HepG2 (cell line): ENCODE measurements at regions not wholly inside any gene's neighbourhood (a gene's known extent, or its start where the extent isn't known, plus 50 kb on each side); places are given as distances from the start of the nearest gene placed in this dataset.

Source experiments
- ATAC-seq: fragments of 200-7000 bp; cut with Tn5 transposase; 3 replicates; pipeline ENCODE4 v1.9.1; 2020; ENCODE audit warnings: mild to moderate bottlenecking, moderate library complexity
- BruUV-seq: library from RNA; stranded (reverse); fragments of 400-500 nt; replicated peaks from 2 replicates; lab custom pipeline; 2021; lab: Mats Ljungman, UMichigan
- CTCF ChIA-PET: fragments of 300-600 bp; formaldehyde crosslinking; extraction: SDS; loops from one replicate; lab custom pipeline; 2021; ENCODE audit warnings: low total read pairs, inconsistent platforms, low intra/inter-chr PET ratio; lab: Yijun Ruan, JAX
- POLR2A ChIA-PET: fragments of 350-600 bp; sonication (Branson Sonifier 250); formaldehyde crosslinking; loops from one replicate; lab custom pipeline; 2020; ENCODE audit warnings: antibody characterized with exemption, inconsistent platforms; lab: Yijun Ruan, JAX
- DNase-seq: peaks from one replicate; pipeline ENCODE4 v3.0.0-alpha.2; 2015; ENCODE audit warnings: low spot score
- FAIRE-seq: peaks from 3 replicates; lab custom pipeline; 2011; peaks lifted over from hg19 to GRCh38; lab: Jason Lieb, UNC
- H2AFZ ChIP-seq: one replicate; pipeline ENCODE4 v1.6.1; 2011; ENCODE audit warnings: low read length, inconsistent platforms
- H3K27ac ChIP-seq: fragments of 300-600 bp; 3 replicates; pipeline ENCODE4 v1.8.0; 2011; ENCODE audit warnings: mixed run types, mild to moderate bottlenecking, mixed read lengths, low read length, inconsistent platforms; ENCODE audit not compliant: insufficient read depth; ENCODE audit errors: extremely low read length
- H3K27me3 ChIP-seq, 2 experiments: fragments of 200-600 bp in 1 of 2; 2 replicates in 1 of 2; 3 replicates in 1 of 2; pipeline versions ENCODE4 v1.6.0 to v1.8.0; 2011; ENCODE audit warnings: low read length in 2 of 2, mild to moderate bottlenecking in 2 of 2, moderate library complexity in 2 of 2, inconsistent platforms in 1 of 2; ENCODE audit not compliant: insufficient read depth in 2 of 2, control insufficient read depth in 1 of 2
- H3K36me3 ChIP-seq, 2 experiments: fragments of 200-600 bp in 1 of 2; replicated peaks in 1 of 2; 2 replicates in 1 of 2; 3 replicates in 1 of 2; pipeline versions ENCODE4 v1.5.1 to v1.8.0; 2011; ENCODE audit warnings: low read length in 2 of 2, inconsistent platforms in 1 of 2; ENCODE audit not compliant: insufficient read depth in 2 of 2, control insufficient read depth in 1 of 2
- H3K4me1 ChIP-seq: 2 replicates; pipeline ENCODE4 v1.5.1; 2012; ENCODE audit warnings: low read length, inconsistent platforms; ENCODE audit not compliant: insufficient read depth
- H3K4me2 ChIP-seq: 2 replicates; pipeline ENCODE4 v1.6.0; 2011; ENCODE audit warnings: low read depth, low read length, inconsistent platforms
- H3K4me3 ChIP-seq, 3 experiments: fragments of 200-600 bp in 1 of 3; sonication (generic), shearing (Covaris generic) in 1 of 3; replicated peaks in 1 of 3; 2 replicates each; pipeline ENCODE4 v1.5.1; 2011 to 2016; ENCODE audit warnings: low read length in 3 of 3, inconsistent platforms in 2 of 3, low read depth in 2 of 3, mild to moderate bottlenecking in 2 of 3, control low read depth in 1 of 3, mixed read lengths in 1 of 3; ENCODE audit not compliant: insufficient read depth in 1 of 3
- H3K79me2 ChIP-seq: one replicate; pipeline ENCODE4 v1.6.1; 2011; ENCODE audit warnings: low read length, inconsistent platforms; ENCODE audit not compliant: insufficient read depth
- H3K9ac ChIP-seq: 2 replicates; pipeline ENCODE4 v1.6.0; 2011; ENCODE audit warnings: mild to moderate bottlenecking, low read depth, low read length, inconsistent platforms; ENCODE audit not compliant: insufficient read depth
- H3K9me3 ChIP-seq: 2 replicates; pipeline ENCODE4 v1.5.1; 2012; ENCODE audit warnings: mild to moderate bottlenecking, low read length
- H4K20me1 ChIP-seq: 2 replicates; pipeline ENCODE4 v1.6.0; 2011; ENCODE audit warnings: inconsistent platforms, mild to moderate bottlenecking, low read length, moderate library complexity; ENCODE audit not compliant: insufficient read depth
- MAFF ChIP-seq: IDR thresholded peaks from 2 replicates; pipeline ENCODE4 v1.6.1; 2011; ENCODE audit warnings: low read depth, low read length, improper control_type of control experiment
- MAFK ChIP-seq, 2 experiments: IDR thresholded peaks in 1 of 2; conservative IDR thresholded peaks in 1 of 2; 2 replicates each; pipeline ENCODE4 v1.6.1; 2011; ENCODE audit warnings: improper control_type of control experiment in 2 of 2, low read length in 2 of 2
- PCBP1 ChIP-seq: fragments of 200-400 bp; formaldehyde crosslinking; IDR thresholded peaks from 2 replicates; pipeline ENCODE4 v1.6.1; 2017; ENCODE audit warnings: mild to moderate bottlenecking, low read depth, low read length, borderline replicate concordance
- SRSF9 ChIP-seq: fragments of 200-400 bp; formaldehyde crosslinking; IDR thresholded peaks from 2 replicates; pipeline ENCODE4 v1.6.1; 2018; ENCODE audit warnings: borderline replicate concordance, mild to moderate bottlenecking, low read depth, low read length; ENCODE audit not compliant: insufficient read depth, poor library complexity, severe bottlenecking
- ZNF337 ChIP-seq: sonication (generic); formaldehyde crosslinking; IDR thresholded peaks from 2 replicates; pipeline ENCODE4 v1.5.1; 2020; ENCODE audit warnings: missing genetic modification reagents, low read depth, mild to moderate bottlenecking, borderline replicate concordance
- ZNF619 ChIP-seq: sonication (generic); formaldehyde crosslinking; IDR thresholded peaks from 2 replicates; pipeline ENCODE4 v1.4.0; 2020; ENCODE audit warnings: mild to moderate bottlenecking, missing genetic modification reagents
- ZNF773 ChIP-seq: sonication (generic); formaldehyde crosslinking; IDR thresholded peaks from 2 replicates; pipeline ENCODE4 v1.4.0; 2020; ENCODE audit warnings: missing genetic modification reagents, borderline replicate concordance
- WGBS: methylation state at CpG from one replicate; pipeline ENCODE4 v1.1.6; 2017; ENCODE audit warnings: low lambda C conversion rate; 5-methylcytosine and 5-hydroxymethylcytosine counted together
- in situ Hi-C: cut with HindIII; loops from 2 replicates; pipeline ENCODE4 v1.10.0; 2017; ENCODE audit warnings: low pct_unique_long_range_greater_than_20kb; ENCODE audit not compliant: extremely low pct_ligation_motif_present
- intact Hi-C: fragments of 100-400 bp; cut with micrococcal nuclease; formaldehyde crosslinking; loops from one replicate; pipeline ENCODE4 v1.10.0; 2022; ENCODE audit not compliant: unreplicated experiment
- TF ChIP-seq, protein P1 (sequence below): conservative IDR thresholded peaks from 2 replicates; pipeline ENCODE4 v1.6.1; 2018; ENCODE audit warnings: missing genetic modification reagents
- TF ChIP-seq, protein P2 (sequence below): sonication (generic); formaldehyde crosslinking; IDR thresholded peaks from 2 replicates; pipeline ENCODE4 v1.5.0; 2020; ENCODE audit warnings: mild to moderate bottlenecking, missing genetic modification reagents
- TF ChIP-seq, protein P3 (sequence below): sonication (generic); formaldehyde crosslinking; IDR thresholded peaks from 2 replicates; pipeline ENCODE4 v1.4.0; 2020; ENCODE audit warnings: mild to moderate bottlenecking, missing genetic modification reagents

DNA sequence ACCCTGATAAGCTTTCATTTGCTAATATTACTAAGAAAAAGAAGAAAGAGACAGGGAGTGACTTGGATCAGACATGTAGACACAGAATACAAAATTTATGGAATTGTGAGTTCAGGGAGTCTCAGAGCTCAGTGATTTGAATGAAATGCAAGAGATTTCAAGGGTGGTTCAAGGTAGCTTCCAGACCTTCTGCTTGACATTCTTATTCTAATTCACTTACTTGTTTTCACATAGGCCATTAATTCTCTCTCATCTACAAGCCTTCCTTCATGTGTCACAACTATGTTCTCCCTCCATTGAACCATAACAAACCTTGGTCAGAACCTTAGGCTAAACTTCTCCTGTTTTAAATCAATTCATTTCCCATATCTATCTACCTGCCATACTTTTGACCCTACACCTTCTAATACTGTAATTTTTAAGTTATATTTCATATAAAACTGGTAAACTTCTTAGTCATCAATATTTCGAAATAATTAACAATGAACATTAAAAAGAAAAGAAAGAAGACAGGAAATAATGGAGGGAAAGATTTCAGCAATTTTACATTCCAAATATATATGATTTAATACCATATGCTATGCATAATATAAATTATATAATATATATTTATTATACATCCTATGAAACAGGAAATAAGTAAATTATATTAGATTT lies 139.2 kb upstream of the PDE1A start:
- BruUV-seq = no TSS peak
- no peaks in the 10 kb centered on the region for H3K79me2 ChIP-seq
- WGBS = 0% methylated on average over 1 of the region's 1 CpG
- H3K4me1 ChIP-seq = no peaks in the 10 kb centered on the region
- H2AFZ ChIP-seq = no peak overlapping the region
- no peak overlapping the region for H3K9ac ChIP-seq
- H3K36me3 ChIP-seq = no peaks in the 10 kb centered on the region
- ATAC-seq = no peak
- no peaks in the 10 kb centered on the region for H3K27me3 ChIP-seq
- intact Hi-C loops (no loop called here), in situ Hi-C loops (no loop called here)
- no peaks in the 10 kb centered on the region for H3K9me3 ChIP-seq
- FAIRE-seq = no peak
- ChIA-PET POLR2A (no interaction called here), CTCF (no interaction called here)
- no peaks in the 10 kb centered on the region for H4K20me1 ChIP-seq
- no peak overlapping the region for H3K4me2 ChIP-seq
- no peak overlapping the region for H3K27ac ChIP-seq
- TF ChIP-seq, protein P1, sequence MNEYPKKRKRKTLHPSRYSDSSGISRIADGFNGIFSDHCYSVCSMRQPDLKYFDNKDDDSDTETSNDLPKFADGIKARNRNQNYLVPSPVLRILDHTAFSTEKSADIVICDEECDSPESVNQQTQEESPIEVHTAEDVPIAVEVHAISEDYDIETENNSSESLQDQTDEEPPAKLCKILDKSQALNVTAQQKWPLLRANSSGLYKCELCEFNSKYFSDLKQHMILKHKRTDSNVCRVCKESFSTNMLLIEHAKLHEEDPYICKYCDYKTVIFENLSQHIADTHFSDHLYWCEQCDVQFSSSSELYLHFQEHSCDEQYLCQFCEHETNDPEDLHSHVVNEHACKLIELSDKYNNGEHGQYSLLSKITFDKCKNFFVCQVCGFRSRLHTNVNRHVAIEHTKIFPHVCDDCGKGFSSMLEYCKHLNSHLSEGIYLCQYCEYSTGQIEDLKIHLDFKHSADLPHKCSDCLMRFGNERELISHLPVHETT (CRISPR knock-in tag) = no peak
- TF ChIP-seq MAFK (conservative IDR thresholded peaks at IDR 0.05 in 1 of 2, IDR thresholded peaks at IDR 0.05 in 1 of 2; ENCODE audit: low read length in 2 of 2) = peak in 1 of 2 experiments; percentile 61; a peak in 2 of 4 replicates
- no peak for TF ChIP-seq ZNF773
- no peak for TF ChIP-seq SRSF9
- 0 out of 2 replicates have a peak, but pooled peaks have one; percentile 4 for TF ChIP-seq MAFF
- TF ChIP-seq ZNF619 (CRISPR knock-in tag) = no peak
- no peak for TF ChIP-seq PCBP1
- TF ChIP-seq, all 625 proteins: peak for 2
- H3K4me3 ChIP-seq = no peak overlapping the region
- DNase-seq = no peak

DNA sequence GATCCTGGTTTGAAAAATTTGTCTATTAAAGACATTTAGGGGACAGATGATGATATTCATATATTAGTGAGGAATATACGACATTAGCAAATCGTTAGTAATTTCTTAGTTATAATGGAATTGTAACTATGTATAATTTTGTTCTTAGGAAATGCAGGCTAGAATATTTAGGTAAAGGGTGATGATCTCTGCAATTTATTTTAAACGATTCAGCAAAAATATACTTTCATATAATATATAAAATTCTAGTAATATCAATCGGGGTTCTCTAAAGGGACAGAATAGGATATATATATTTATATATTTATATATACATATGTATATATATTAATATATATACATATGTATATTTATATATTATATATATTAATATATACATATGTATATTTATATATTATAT lies 142.5 kb upstream of the DNAJC10 start:
- CTCF ChIA-PET = no interaction called here
- FAIRE-seq = no peak

More for the DNA sequence above, 142.5 kb upstream of the DNAJC10 start:
- Histone ChIP-seq H3K27me3 (no peaks in the 10 kb centered on the region), H3K27ac (no peak overlapping the region), H2AFZ (no peak overlapping the region), H3K4me1 (no peaks in the 10 kb centered on the region), H3K4me2 (no peak overlapping the region), H3K79me2 (no peaks in the 10 kb centered on the region), H4K20me1 (no peaks in the 10 kb centered on the region), H3K9me3 (no peaks in the 10 kb centered on the region), H3K4me3 (no peak overlapping the region), H3K9ac (no peak overlapping the region), H3K36me3 (no peaks in the 10 kb centered on the region)
- 62% methylated on average over 4 of the region's 4 CpGs for WGBS
- no peak for DNase-seq
- in situ Hi-C loops = no loop called here
- intact Hi-C loops = no loop called here
- ATAC-seq = no peak
- POLR2A ChIA-PET = no interaction called here
- 0 out of 2 replicates have a peak, but pooled peaks have one; percentile 30 for TF ChIP-seq MAFF
- TF ChIP-seq, protein P2, sequence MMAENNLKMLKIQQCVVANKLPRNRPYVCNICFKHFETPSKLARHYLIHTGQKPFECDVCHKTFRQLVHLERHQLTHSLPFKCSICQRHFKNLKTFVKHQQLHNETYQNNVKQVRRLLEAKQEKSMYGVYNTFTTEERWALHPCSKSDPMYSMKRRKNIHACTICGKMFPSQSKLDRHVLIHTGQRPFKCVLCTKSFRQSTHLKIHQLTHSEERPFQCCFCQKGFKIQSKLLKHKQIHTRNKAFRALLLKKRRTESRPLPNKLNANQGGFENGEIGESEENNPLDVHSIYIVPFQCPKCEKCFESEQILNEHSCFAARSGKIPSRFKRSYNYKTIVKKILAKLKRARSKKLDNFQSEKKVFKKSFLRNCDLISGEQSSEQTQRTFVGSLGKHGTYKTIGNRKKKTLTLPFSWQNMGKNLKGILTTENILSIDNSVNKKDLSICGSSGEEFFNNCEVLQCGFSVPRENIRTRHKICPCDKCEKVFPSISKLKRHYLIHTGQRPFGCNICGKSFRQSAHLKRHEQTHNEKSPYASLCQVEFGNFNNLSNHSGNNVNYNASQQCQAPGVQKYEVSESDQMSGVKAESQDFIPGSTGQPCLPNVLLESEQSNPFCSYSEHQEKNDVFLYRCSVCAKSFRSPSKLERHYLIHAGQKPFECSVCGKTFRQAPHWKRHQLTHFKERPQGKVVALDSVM (CRISPR knock-in tag) = no peak
- TF ChIP-seq, protein P3, sequence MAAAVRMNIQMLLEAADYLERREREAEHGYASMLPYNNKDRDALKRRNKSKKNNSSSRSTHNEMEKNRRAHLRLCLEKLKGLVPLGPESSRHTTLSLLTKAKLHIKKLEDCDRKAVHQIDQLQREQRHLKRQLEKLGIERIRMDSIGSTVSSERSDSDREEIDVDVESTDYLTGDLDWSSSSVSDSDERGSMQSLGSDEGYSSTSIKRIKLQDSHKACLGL (CRISPR knock-in tag) = no peak
- TF ChIP-seq ZNF337 (CRISPR knock-in tag) = no peak
- peak in 1 of 2 experiments; percentile 64; a peak in 2 of 4 replicates for TF ChIP-seq MAFK (conservative IDR thresholded peaks at IDR 0.05 in 1 of 2, IDR thresholded peaks at IDR 0.05 in 1 of 2; ENCODE audit: low read length in 2 of 2)
- BruUV-seq = no TSS peak
